ENCODE measurements at regions not wholly inside any gene's neighbourhood (a gene's known extent, or its start where the extent isn't known, plus 50 kb on each side); places are given as distances from the start of the nearest gene placed in this dataset.

GRCh38 chr16:5509336-5509735 is 411.7 kb upstream of the EEF2KMT start:
- intact Hi-C loops (cut with micrococcal nuclease), result no loop called here

- intact Hi-C loops (cut with micrococcal nuclease), result no loop called here
Measured at GRCh38 chr16:5508371-5508770, 410.8 kb upstream of the EEF2KMT start.

- intact Hi-C loops (cut with micrococcal nuclease), result no loop called here
Measured at GRCh38 chr16:5506021-5506420, 408.4 kb upstream of the EEF2KMT start.

- intact Hi-C loops (cut with micrococcal nuclease), result no loop called here
Measured at GRCh38 chr16:5505091-5505887, 407.7 kb upstream of the EEF2KMT start.

- intact Hi-C loops (cut with micrococcal nuclease), result no loop called here
Measured at GRCh38 chr16:5504064-5504781, 406.6 kb upstream of the EEF2KMT start.

GRCh38 chr16:5502944-5503343 is 405.3 kb upstream of the EEF2KMT start:
- intact Hi-C loops (cut with micrococcal nuclease), result no loop called here

GRCh38 chr16:5502467-5502869 is 404.9 kb upstream of the EEF2KMT start:
- intact Hi-C loops (cut with micrococcal nuclease), result no loop called here

GRCh38 chr16:5500526-5500925 is 402.9 kb upstream of the EEF2KMT start:
- intact Hi-C loops (cut with micrococcal nuclease), result no loop called here

- intact Hi-C loops (cut with micrococcal nuclease), result no loop called here
Measured at GRCh38 chr16:5498562-5498961, 401.0 kb upstream of the EEF2KMT start.

- intact Hi-C loops (cut with micrococcal nuclease), result no loop called here
Measured at GRCh38 chr16:5496013-5496412, 398.4 kb upstream of the EEF2KMT start.

- intact Hi-C loops (cut with micrococcal nuclease), result no loop called here
Measured at GRCh38 chr16:5490499-5490898, 392.9 kb upstream of the EEF2KMT start.

- intact Hi-C loops (cut with micrococcal nuclease), result loop anchor here (10.0 kb wide), 1 partner anchor 64 kb away; no protein-coding TSS in a partner anchor
Measured at GRCh38 chr16:5488581-5488980, 391.0 kb upstream of the EEF2KMT start.

- intact Hi-C loops (cut with micrococcal nuclease), result loop anchor here (10.0 kb wide), 1 partner anchor 63 kb away; no protein-coding TSS in a partner anchor
Measured at GRCh38 chr16:5487728-5488127, 390.1 kb upstream of the EEF2KMT start.

- intact Hi-C loops (cut with micrococcal nuclease), result loop anchor here (10.0 kb wide), 1 partner anchor 57 kb away; no protein-coding TSS in a partner anchor
Measured at GRCh38 chr16:5482256-5482655, 384.7 kb upstream of the EEF2KMT start.

GRCh38 chr16:5480431-5481195 is 383.0 kb upstream of the EEF2KMT start:
- intact Hi-C loops (cut with micrococcal nuclease), result loop anchor here (10.0 kb wide), 1 partner anchor 56 kb away; no protein-coding TSS in a partner anchor

- intact Hi-C loops (cut with micrococcal nuclease), result loop anchor here (10.0 kb wide), 1 partner anchor 55 kb away; no protein-coding TSS in a partner anchor
Measured at GRCh38 chr16:5479926-5480325, 382.3 kb upstream of the EEF2KMT start.

GRCh38 chr16:5478036-5478435 is 380.4 kb upstream of the EEF2KMT start:
- intact Hi-C loops (cut with micrococcal nuclease), result no loop called here

GRCh38 chr16:5477251-5477650 is 379.7 kb upstream of the EEF2KMT start:
- intact Hi-C loops (cut with micrococcal nuclease), result no loop called here

- intact Hi-C loops (cut with micrococcal nuclease), result no loop called here
Measured at GRCh38 chr16:5472552-5472951, 375.0 kb upstream of the EEF2KMT start.

- intact Hi-C loops (cut with micrococcal nuclease), result no loop called here
Measured at GRCh38 chr16:5468488-5468887, 370.9 kb upstream of the EEF2KMT start.

- intact Hi-C loops (cut with micrococcal nuclease), result no loop called here
Measured at GRCh38 chr16:5467552-5467951, 370.0 kb upstream of the EEF2KMT start.

- intact Hi-C loops (cut with micrococcal nuclease), result no loop called here
Measured at GRCh38 chr16:5466551-5466950, 369.0 kb upstream of the EEF2KMT start.

Measured in T-helper 1 cell treated with Interleukin-12 subunit alpha and Interleukin-12 subunit beta and Interleukin-4 antibody, amounts not matched to agents 30 ng/mL and 1 ng/mL, for 36 hours (primary cell).